Skeletal muscle tissue (tissue), 3 donors: ENCODE measurements at regions not wholly inside any gene's neighbourhood (a gene's known extent, or its start where the extent isn't known, plus 50 kb on each side); places are given as distances from the start of the nearest gene placed in this dataset.

ENCODE experiments used
- H3K27ac ChIP-seq: one replicate; pipeline ENCODE4 v1.7.0; 2013; ENCODE audit warnings: mild to moderate bottlenecking, low read depth, low read length, inconsistent platforms
- H3K27me3 ChIP-seq, 3 donors: one replicate each; pipeline ENCODE4 v1.7.0; 2013; ENCODE audit warnings: low read length in 3 of 3; ENCODE audit not compliant: control insufficient read depth in 3 of 3, insufficient read depth in 3 of 3
- H3K36me3 ChIP-seq, 3 donors: one replicate each; pipeline ENCODE4 v1.7.0; 2013; ENCODE audit warnings: low read length in 3 of 3; ENCODE audit not compliant: control insufficient read depth in 3 of 3, insufficient read depth in 3 of 3
- H3K4me1 ChIP-seq, 3 donors: one replicate each; pipeline ENCODE4 v1.7.0; 2013; ENCODE audit warnings: low read length in 3 of 3, mild to moderate bottlenecking in 3 of 3; ENCODE audit not compliant: control insufficient read depth in 3 of 3, insufficient read depth in 3 of 3
- H3K4me3 ChIP-seq, 3 donors: one replicate each; pipeline ENCODE4 v1.7.0; 2013; ENCODE audit warnings: low read length in 3 of 3
- H3K9ac ChIP-seq, 3 donors: one replicate each; pipeline ENCODE4 v1.7.0; 2013; ENCODE audit warnings: low read length in 3 of 3, mild to moderate bottlenecking in 3 of 3, moderate library complexity in 2 of 3, low read depth in 1 of 3
- H3K9me3 ChIP-seq, 3 donors: one replicate each; pipeline ENCODE4 v1.7.0; 2013; ENCODE audit warnings: low read length in 3 of 3; ENCODE audit not compliant: control insufficient read depth in 3 of 3
- donor health status: Osteomylitis.

GRCh38 chr18:46402945-46403344, 254.1 kb downstream of the LOXHD1 start:
- Histone ChIP-seq H3K9ac (peak overlapping the region in 1 of 3 donors; percentile 41), H3K36me3 (no peaks in the 10 kb centered on the region), H3K4me1 (peaks cover 19 to 37% (median 36%) of the 10 kb centered on the region in 3 donors), H3K27me3 (no peaks in the 10 kb centered on the region), H3K27ac (no peak overlapping the region), H3K9me3 (no peaks in the 10 kb centered on the region), H3K4me3 (no peak overlapping the region)

GRCh38 chr18:46405832-46406538, 251.0 kb downstream of the LOXHD1 start:
- H3K9ac ChIP-seq, result no peak overlapping the region
- H3K4me1 ChIP-seq, result peaks cover 32 to 60% (median 59%) of the 10 kb centered on the region in 3 donors
- no peaks in the 10 kb centered on the region for H3K36me3 ChIP-seq
- no peaks in the 10 kb centered on the region for H3K9me3 ChIP-seq
- H3K27ac ChIP-seq, result peak overlapping the region; percentile 96
- H3K4me3 ChIP-seq, result no peak overlapping the region
- H3K27me3 ChIP-seq, result no peaks in the 10 kb centered on the region

- Histone ChIP-seq H3K27me3 (no peaks in the 10 kb centered on the region), H3K4me3 (no peak overlapping the region), H3K27ac (peak overlapping the region; percentile 96), H3K4me1 (peaks cover 38 to 66% (median 65%) of the 10 kb centered on the region in 3 donors), H3K9ac (peak overlapping the region in 2 of 3 donors; percentile 60 to 63), H3K36me3 (no peaks in the 10 kb centered on the region), H3K9me3 (no peaks in the 10 kb centered on the region)
Observed at GRCh38 chr18:46406539-46406932, 250.5 kb downstream of the LOXHD1 start.

- no peaks in the 10 kb centered on the region for H3K36me3 ChIP-seq
- peak overlapping the region in 1 of 3 donors; percentile 22 for H3K4me3 ChIP-seq
- H3K27ac ChIP-seq, result peak overlapping the region; percentile 96
- H3K4me1 ChIP-seq, result peaks cover 47 to 76% (median 75%) of the 10 kb centered on the region in 3 donors
- H3K9me3 ChIP-seq, result no peaks in the 10 kb centered on the region
- peak overlapping the region; percentile 13 to 63 (median 60) for H3K9ac ChIP-seq
- no peaks in the 10 kb centered on the region for H3K27me3 ChIP-seq
Observed at GRCh38 chr18:46407486-46408166, 249.4 kb downstream of the LOXHD1 start.

GRCh38 chr18:46408334-46408987, 248.6 kb downstream of the LOXHD1 start:
- peak overlapping the region; percentile 96 for H3K27ac ChIP-seq
- no peaks in the 10 kb centered on the region for H3K27me3 ChIP-seq
- H3K36me3 ChIP-seq, result no peaks in the 10 kb centered on the region
- no peak overlapping the region for H3K9ac ChIP-seq
- H3K4me1 ChIP-seq, result peaks cover 52 to 80% (median 77%) of the 10 kb centered on the region in 3 donors
- H3K4me3 ChIP-seq, result no peak overlapping the region
- no peaks in the 10 kb centered on the region for H3K9me3 ChIP-seq

GRCh38 chr18:46411191-46411828, 245.7 kb downstream of the LOXHD1 start:
- peak overlapping the region; percentile 96 for H3K27ac ChIP-seq
- no peaks in the 10 kb centered on the region for H3K9me3 ChIP-seq
- H3K4me3 ChIP-seq, result peak overlapping the region in 2 of 3 donors; percentile 45 to 53
- H3K4me1 ChIP-seq, result peaks cover 72 to 95% (median 86%) of the 10 kb centered on the region in 3 donors
- H3K27me3 ChIP-seq, result no peaks in the 10 kb centered on the region
- no peaks in the 10 kb centered on the region for H3K36me3 ChIP-seq
- peak overlapping the region; percentile 57 to 85 (median 65) for H3K9ac ChIP-seq

- H3K9ac ChIP-seq, result peak overlapping the region; percentile 60 to 85 (median 65)
- H3K9me3 ChIP-seq, result no peaks in the 10 kb centered on the region
- no peaks in the 10 kb centered on the region for H3K36me3 ChIP-seq
- H3K27me3 ChIP-seq, result no peaks in the 10 kb centered on the region
- H3K4me1 ChIP-seq, result peaks cover 65 to 94% (median 84%) of the 10 kb centered on the region in 3 donors
- peak overlapping the region; percentile 96 for H3K27ac ChIP-seq
- H3K4me3 ChIP-seq, result peak overlapping the region; percentile 53 to 70 (median 57)
Observed at GRCh38 chr18:46411867-46412690, 244.9 kb downstream of the LOXHD1 start.

- H3K27me3 ChIP-seq, result no peaks in the 10 kb centered on the region
- no peaks in the 10 kb centered on the region for H3K36me3 ChIP-seq
- H3K27ac ChIP-seq, result peak overlapping the region; percentile 96
- H3K9ac ChIP-seq, result peak overlapping the region; percentile 37 to 85 (median 59)
- no peaks in the 10 kb centered on the region for H3K9me3 ChIP-seq
- peak overlapping the region; percentile 53 to 70 (median 57) for H3K4me3 ChIP-seq
- H3K4me1 ChIP-seq, result peaks cover 57 to 89% (median 80%) of the 10 kb centered on the region in 3 donors
Observed at GRCh38 chr18:46412916-46413315, 244.1 kb downstream of the LOXHD1 start.

- Histone ChIP-seq H3K27me3 (no peaks in the 10 kb centered on the region), H3K4me1 (peaks cover 60 to 86% (median 79%) of the 10 kb centered on the region in 3 donors), H3K9me3 (no peaks in the 10 kb centered on the region), H3K36me3 (no peaks in the 10 kb centered on the region), H3K9ac (peak overlapping the region in 2 of 3 donors; percentile 57 to 85), H3K4me3 (no peak overlapping the region), H3K27ac (peak overlapping the region; percentile 96)
Observed at GRCh38 chr18:46413684-46414083, 243.3 kb downstream of the LOXHD1 start.
